ENCODE measurements at regions not wholly inside any gene's neighbourhood (a gene's known extent, or its start where the extent isn't known, plus 50 kb on each side); places are given as distances from the start of the nearest gene placed in this dataset.

- 62 to 83% (median 78%) methylated on average over 3 of the region's 3 CpGs for WGBS, 5 donors
- H3K4me1 ChIP-seq = no peaks in the 10 kb centered on the region
- intact Hi-C loops (cut with DNase I; ENCODE audit: low total_unique reads) = no loop called here
Measured at GRCh38 chrX:113300580-113300979, 459.9 kb upstream of the AMOT start.

GRCh38 chrX:113297437-113297836 lies 456.8 kb upstream of the AMOT start:
- intact Hi-C loops (cut with DNase I; ENCODE audit: low total_unique reads) = no loop called here
- no peak overlapping the region for H3K27ac ChIP-seq
- no peaks in the 10 kb centered on the region for H3K36me3 ChIP-seq
- DNase-seq = no peak
- no peaks in the 10 kb centered on the region for H3K27me3 ChIP-seq (replicated peaks in 1 of 7)
- H3K4me1 ChIP-seq = no peaks in the 10 kb centered on the region
- no peak for TF ChIP-seq CTCF (IDR thresholded peaks at IDR 0.05 in 8 of 11, conservative IDR thresholded peaks at IDR 0.05 in 3 of 11)
- no peak for TF ChIP-seq POLR2A (IDR thresholded peaks at IDR 0.05)
- H3K4me3 ChIP-seq = no peak overlapping the region
- no peaks in the 10 kb centered on the region for H3K9me3 ChIP-seq

More at GRCh38 chrX:113300580-113300979, 459.9 kb upstream of the AMOT start:
- Histone ChIP-seq H3K4me3 (no peak overlapping the region), H3K27ac (no peak overlapping the region), H3K36me3 (no peaks in the 10 kb centered on the region), H3K27me3 (replicated peaks in 1 of 7) (no peaks in the 10 kb centered on the region), H3K9me3 (no peaks in the 10 kb centered on the region)
- no peak for DNase-seq
- no peak for TF ChIP-seq CTCF (IDR thresholded peaks at IDR 0.05 in 8 of 11, conservative IDR thresholded peaks at IDR 0.05 in 3 of 11)
- TF ChIP-seq POLR2A (IDR thresholded peaks at IDR 0.05) = no peak

GRCh38 chrX:113289503-113289902 lies 448.9 kb upstream of the AMOT start:
- intact Hi-C loops (cut with DNase I; ENCODE audit: low total_unique reads) = no loop called here
- Histone ChIP-seq H3K27me3 (replicated peaks in 1 of 7) (no peaks in the 10 kb centered on the region), H3K27ac (no peak overlapping the region), H3K4me3 (no peak overlapping the region), H3K4me1 (no peaks in the 10 kb centered on the region), H3K36me3 (no peaks in the 10 kb centered on the region), H3K9me3 (no peaks in the 10 kb centered on the region)
- TF ChIP-seq CTCF (IDR thresholded peaks at IDR 0.05 in 8 of 11, conservative IDR thresholded peaks at IDR 0.05 in 3 of 11) (no peak), POLR2AphosphoS5 (IDR thresholded peaks at IDR 0.05) (no peak), POLR2A (IDR thresholded peaks at IDR 0.05) (no peak)
- no peak for DNase-seq
- WGBS, 5 donors = 33 to 78% (median 50%) methylated on average over 1 of the region's 1 CpG

GRCh38 chrX:113287761-113288160 lies 447.1 kb upstream of the AMOT start:
- Histone ChIP-seq H3K4me1 (no peaks in the 10 kb centered on the region), H3K9me3 (no peaks in the 10 kb centered on the region), H3K4me3 (no peak overlapping the region), H3K27ac (no peak overlapping the region), H3K27me3 (replicated peaks in 1 of 7) (no peaks in the 10 kb centered on the region), H3K36me3 (no peaks in the 10 kb centered on the region)
- intact Hi-C loops (cut with DNase I; ENCODE audit: low total_unique reads) = no loop called here
- 74 to 98% (median 84%) methylated on average over 4 of the region's 4 CpGs for WGBS, 5 donors
- no peak for DNase-seq
- no peak for TF ChIP-seq CTCF (IDR thresholded peaks at IDR 0.05 in 8 of 11, conservative IDR thresholded peaks at IDR 0.05 in 3 of 11)
- TF ChIP-seq POLR2A (IDR thresholded peaks at IDR 0.05) = no peak
- no peak for TF ChIP-seq POLR2AphosphoS5 (IDR thresholded peaks at IDR 0.05)
